HG02840 (cell line): ENCODE measurements at regions not wholly inside any gene's neighbourhood (a gene's known extent, or its start where the extent isn't known, plus 50 kb on each side); places are given as distances from the start of the nearest gene placed in this dataset.

ENCODE experiments used
- ATAC-seq: cut with Tn5 transposase; IDR thresholded peaks from one replicate; pipeline ENCODE4 v1.9.1; 2021; ENCODE audit warnings: mild to moderate bottlenecking, moderate library complexity, moderate number of reproducible peaks; ENCODE audit not compliant: unreplicated experiment, low FRiP score

GRCh38 chr10:110355141-110355831 lies 50.6 kb upstream of the SMNDC1 start:
- ATAC-seq: peak; percentile 36

- ATAC-seq: peak; percentile 14
These were observed 51.4 kb upstream of the SMNDC1 start for GRCh38 chr10:110355922-110356627.

- ATAC-seq: peak; percentile 74
These were observed 52.0 kb upstream of the SMNDC1 start for GRCh38 chr10:110356628-110357245.

- ATAC-seq: no peak
These were observed 52.6 kb upstream of the SMNDC1 start for GRCh38 chr10:110357252-110357780.

GRCh38 chr10:110357871-110358270 lies 53.2 kb upstream of the SMNDC1 start:
- no peak for ATAC-seq

GRCh38 chr10:110358278-110358677 lies 53.6 kb upstream of the SMNDC1 start:
- ATAC-seq: no peak

- no peak for ATAC-seq
These were observed 54.3 kb upstream of the SMNDC1 start for GRCh38 chr10:110358869-110359629.

GRCh38 chr10:110360857-110361474 lies 56.2 kb upstream of the SMNDC1 start:
- ATAC-seq: no peak

- no peak for ATAC-seq
These were observed 57.2 kb upstream of the SMNDC1 start for GRCh38 chr10:110361800-110362456.

GRCh38 chr10:110363572-110364411 lies 59.1 kb upstream of the SMNDC1 start:
- no peak for ATAC-seq

- ATAC-seq: no peak
These were observed 59.8 kb upstream of the SMNDC1 start for GRCh38 chr10:110364531-110364937.

- no peak for ATAC-seq
These were observed 60.8 kb upstream of the SMNDC1 start for GRCh38 chr10:110365356-110366143.

- ATAC-seq: no peak
These were observed 61.9 kb upstream of the SMNDC1 start for GRCh38 chr10:110366635-110367034.

- peak; percentile 50 for ATAC-seq
These were observed 63.3 kb upstream of the SMNDC1 start for GRCh38 chr10:110368002-110368401.

- no peak for ATAC-seq
These were observed 63.8 kb upstream of the SMNDC1 start for GRCh38 chr10:110368556-110368955.

- ATAC-seq: no peak
These were observed 65.3 kb upstream of the SMNDC1 start for GRCh38 chr10:110370006-110370405.

GRCh38 chr10:110372656-110373055 lies 67.9 kb upstream of the SMNDC1 start:
- ATAC-seq: no peak

- no peak for ATAC-seq
These were observed 68.3 kb upstream of the SMNDC1 start for GRCh38 chr10:110373059-110373458.
